ENCODE measurements at regions not wholly inside any gene's neighbourhood (a gene's known extent, or its start where the extent isn't known, plus 50 kb on each side); places are given as distances from the start of the nearest gene placed in this dataset.

DNA sequence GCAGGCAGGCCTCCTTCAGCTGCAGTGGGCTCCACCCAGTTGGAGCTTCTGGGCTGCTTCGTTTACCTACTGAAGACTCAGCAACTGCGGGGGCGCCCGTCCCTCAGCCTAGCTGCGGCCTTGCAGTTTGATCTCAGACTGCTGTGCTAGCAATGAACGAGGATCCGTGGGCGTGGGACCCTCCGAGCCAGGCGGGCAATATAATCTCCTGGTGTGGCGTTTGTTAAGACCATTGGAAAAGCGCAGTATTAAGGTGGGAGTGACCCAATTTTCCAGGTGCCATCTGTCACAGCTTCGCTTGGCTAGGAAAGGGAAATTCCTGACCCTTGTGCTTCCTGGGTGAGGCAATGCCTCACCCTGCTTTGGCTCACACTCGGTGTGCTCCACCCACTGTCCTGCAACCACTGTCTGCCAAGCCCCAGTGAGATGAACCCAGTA is 159.2 kb upstream of the FOXP2 start:
- no peak for DNase-seq
- no peak for TF ChIP-seq CTCF (IDR thresholded peaks at IDR 0.05)
- Histone ChIP-seq H3K4me3 (no peak overlapping the region), H3K36me3 (no peaks in the 10 kb centered on the region), H3K27me3 (no peaks in the 10 kb centered on the region), H3K27ac (no peak overlapping the region), H3K9me3 (peaks cover 0 to 27% (median 0%) of the 10 kb centered on the region in 11 donors), H3K4me1 (no peaks in the 10 kb centered on the region)
- no peak for ATAC-seq
- intact Hi-C loops (cut with DNase I) = no loop called here
- WGBS, 2 donors = 84 to 87% methylated on average over 14 of the region's 14 CpGs

GRCh38 chr7:114243646-114244045 is 171.0 kb upstream of the FOXP2 start:
- Histone ChIP-seq H3K27me3 (no peaks in the 10 kb centered on the region), H3K9me3 (peaks cover 0 to 2% (median 0%) of the 10 kb centered on the region in 11 donors), H3K4me1 (peaks cover 0 to 9% (median 0%) of the 10 kb centered on the region in 9 donors), H3K27ac (no peak overlapping the region), H3K36me3 (no peaks in the 10 kb centered on the region), H3K4me3 (no peak overlapping the region)
- DNase-seq (no peak), ATAC-seq (no peak)
- WGBS, 2 donors = 77 to 79% methylated on average over 3 of the region's 3 CpGs
- intact Hi-C loops (cut with DNase I) = no loop called here
- no peak for TF ChIP-seq CTCF (IDR thresholded peaks at IDR 0.05)

DNA sequence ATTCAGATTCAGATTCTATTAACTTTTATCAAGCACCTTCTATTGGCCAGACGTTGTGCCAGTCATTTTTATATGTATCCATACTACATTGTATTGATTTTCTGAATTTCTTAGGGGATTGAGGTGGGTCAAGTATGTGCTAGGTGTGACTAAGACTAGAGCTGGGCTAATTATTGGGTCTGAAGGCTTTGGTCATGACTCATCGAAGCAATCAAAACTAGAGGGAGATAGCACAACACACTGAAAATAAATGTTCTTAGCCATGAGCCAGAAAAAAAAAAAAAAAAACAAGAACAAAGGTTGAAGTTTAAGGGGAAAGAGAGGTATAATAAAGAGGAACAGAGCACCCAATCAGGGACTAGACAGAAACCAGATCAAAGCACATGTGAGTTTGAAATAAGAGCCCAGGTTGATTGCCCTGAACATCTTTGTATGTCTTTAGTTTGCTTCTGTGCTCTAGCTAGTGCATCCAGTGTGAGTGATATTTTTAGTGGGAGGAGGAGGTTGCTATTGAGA is 171.6 kb upstream of the FOXP2 start:
- ATAC-seq (no peak), DNase-seq (no peak)
- H3K27ac ChIP-seq = no peak overlapping the region
- H3K27me3 ChIP-seq = no peaks in the 10 kb centered on the region
- H3K36me3 ChIP-seq = no peaks in the 10 kb centered on the region
- TF ChIP-seq CTCF (IDR thresholded peaks at IDR 0.05) = no peak
- H3K4me1 ChIP-seq = peaks cover 0 to 9% (median 0%) of the 10 kb centered on the region in 9 donors
- intact Hi-C loops (cut with DNase I) = no loop called here
- H3K4me3 ChIP-seq = no peak overlapping the region
- 62 to 81% methylated on average over 2 of the region's 2 CpGs for WGBS, 2 donors
- no peaks in the 10 kb centered on the region for H3K9me3 ChIP-seq

- no peak for TF ChIP-seq CTCF (IDR thresholded peaks at IDR 0.05)
- Histone ChIP-seq H3K27me3 (no peaks in the 10 kb centered on the region), H3K27ac (no peak overlapping the region), H3K9me3 (no peaks in the 10 kb centered on the region), H3K4me3 (no peak overlapping the region), H3K4me1 (no peaks in the 10 kb centered on the region), H3K36me3 (no peaks in the 10 kb centered on the region)
- DNase-seq = no peak
- WGBS, 2 donors = 68 to 80% methylated on average over 1 of the region's 1 CpG
- no peak for ATAC-seq
- intact Hi-C loops (cut with DNase I) = no loop called here
Measured at GRCh38 chr7:114229246-114229645, 185.4 kb upstream of the FOXP2 start.

All from heart right ventricle (tissue), 16 donors.